ENCODE measurements at regions not wholly inside any gene's neighbourhood (a gene's known extent, or its start where the extent isn't known, plus 50 kb on each side); places are given as distances from the start of the nearest gene placed in this dataset.
"Not testable (repeated sequence)": the region's sequence is repeated elsewhere in the genome, so short reads cannot be mapped to it uniquely, and the experiment has no call there.

DNA sequence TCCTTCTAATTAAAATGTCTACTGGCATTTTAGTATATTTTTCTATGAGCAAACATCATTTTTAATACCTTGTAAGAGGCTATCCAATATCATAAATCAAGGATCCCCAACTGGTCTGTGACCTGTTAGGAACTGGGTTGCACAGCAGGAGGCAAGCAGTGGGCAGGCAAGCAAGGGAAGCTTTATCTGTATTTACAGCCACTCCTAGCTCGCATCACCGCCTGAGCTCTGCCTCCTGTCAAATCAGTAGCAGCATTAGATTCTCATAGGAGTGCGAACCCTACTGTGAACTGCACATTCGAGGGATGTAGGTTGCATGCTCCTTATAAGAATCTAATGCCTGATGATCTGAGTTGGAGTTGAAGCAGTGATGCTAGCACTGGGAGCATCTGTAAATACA, 70.2 kb upstream of the CREB3L1 start:
- H3K27me3 Mint-ChIP-seq (ENCODE audit: insufficient read depth) = peaks cover 18% of the 10 kb centered on the region
- H3K4me3 Mint-ChIP-seq = no peak overlapping the region
- H3K9me3 Mint-ChIP-seq = no peaks in the 10 kb centered on the region
- DNase-seq = no peak
- TF ChIP-seq, protein P1, sequence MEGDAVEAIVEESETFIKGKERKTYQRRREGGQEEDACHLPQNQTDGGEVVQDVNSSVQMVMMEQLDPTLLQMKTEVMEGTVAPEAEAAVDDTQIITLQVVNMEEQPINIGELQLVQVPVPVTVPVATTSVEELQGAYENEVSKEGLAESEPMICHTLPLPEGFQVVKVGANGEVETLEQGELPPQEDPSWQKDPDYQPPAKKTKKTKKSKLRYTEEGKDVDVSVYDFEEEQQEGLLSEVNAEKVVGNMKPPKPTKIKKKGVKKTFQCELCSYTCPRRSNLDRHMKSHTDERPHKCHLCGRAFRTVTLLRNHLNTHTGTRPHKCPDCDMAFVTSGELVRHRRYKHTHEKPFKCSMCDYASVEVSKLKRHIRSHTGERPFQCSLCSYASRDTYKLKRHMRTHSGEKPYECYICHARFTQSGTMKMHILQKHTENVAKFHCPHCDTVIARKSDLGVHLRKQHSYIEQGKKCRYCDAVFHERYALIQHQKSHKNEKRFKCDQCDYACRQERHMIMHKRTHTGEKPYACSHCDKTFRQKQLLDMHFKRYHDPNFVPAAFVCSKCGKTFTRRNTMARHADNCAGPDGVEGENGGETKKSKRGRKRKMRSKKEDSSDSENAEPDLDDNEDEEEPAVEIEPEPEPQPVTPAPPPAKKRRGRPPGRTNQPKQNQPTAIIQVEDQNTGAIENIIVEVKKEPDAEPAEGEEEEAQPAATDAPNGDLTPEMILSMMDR (IDR thresholded peaks at IDR 0.05) = no peak
- H3K27ac Mint-ChIP-seq = no peak overlapping the region
- no peaks in the 10 kb centered on the region for H3K36me3 Mint-ChIP-seq (ENCODE audit: low read depth)
- H3K4me1 Mint-ChIP-seq (ENCODE audit: low read depth) = peaks cover 14% of the 10 kb centered on the region

GRCh38 chr11:46204415-46204814, 73.0 kb upstream of the CREB3L1 start:
- H3K27me3 Mint-ChIP-seq (ENCODE audit: insufficient read depth) = peaks cover 27% of the 10 kb centered on the region
- not testable (repeated sequence) for H3K36me3 Mint-ChIP-seq (ENCODE audit: low read depth); H3K27ac Mint-ChIP-seq; DNase-seq; H3K4me1 Mint-ChIP-seq (ENCODE audit: low read depth); H3K4me3 Mint-ChIP-seq; H3K9me3 Mint-ChIP-seq

GRCh38 chr11:46203746-46204145, 73.7 kb upstream of the CREB3L1 start:
- no peak overlapping the region for H3K27ac Mint-ChIP-seq
- H3K4me3 Mint-ChIP-seq = no peak overlapping the region
- DNase-seq = no peak
- no peaks in the 10 kb centered on the region for H3K9me3 Mint-ChIP-seq
- TF ChIP-seq, protein P1 (IDR thresholded peaks at IDR 0.05) = no peak
- H3K27me3 Mint-ChIP-seq (ENCODE audit: insufficient read depth) = peaks cover 30% of the 10 kb centered on the region
- H3K36me3 Mint-ChIP-seq (ENCODE audit: low read depth) = no peaks in the 10 kb centered on the region
- no peaks in the 10 kb centered on the region for H3K4me1 Mint-ChIP-seq (ENCODE audit: low read depth)

- H3K27me3 Mint-ChIP-seq (ENCODE audit: insufficient read depth) = peaks cover 32% of the 10 kb centered on the region
- no peak for DNase-seq
- TF ChIP-seq, protein P1 (IDR thresholded peaks at IDR 0.05) = no peak
- H3K9me3 Mint-ChIP-seq = no peaks in the 10 kb centered on the region
- no peaks in the 10 kb centered on the region for H3K36me3 Mint-ChIP-seq (ENCODE audit: low read depth)
- H3K27ac Mint-ChIP-seq = no peak overlapping the region
- H3K4me1 Mint-ChIP-seq (ENCODE audit: low read depth) = no peaks in the 10 kb centered on the region
- no peak overlapping the region for H3K4me3 Mint-ChIP-seq
Observed at GRCh38 chr11:46202696-46203391, 74.6 kb upstream of the CREB3L1 start.

- Mint-ChIP-seq H3K4me1 (ENCODE audit: low read depth) (no peaks in the 10 kb centered on the region), H3K36me3 (ENCODE audit: low read depth) (no peaks in the 10 kb centered on the region), H3K4me3 (no peak overlapping the region), H3K27me3 (ENCODE audit: insufficient read depth) (peaks cover 31% of the 10 kb centered on the region), H3K27ac (no peak overlapping the region), H3K9me3 (no peaks in the 10 kb centered on the region)
- DNase-seq = no peak
- TF ChIP-seq, protein P1 (IDR thresholded peaks at IDR 0.05) = no peak
Observed at GRCh38 chr11:46202149-46202548, 75.3 kb upstream of the CREB3L1 start.

DNA sequence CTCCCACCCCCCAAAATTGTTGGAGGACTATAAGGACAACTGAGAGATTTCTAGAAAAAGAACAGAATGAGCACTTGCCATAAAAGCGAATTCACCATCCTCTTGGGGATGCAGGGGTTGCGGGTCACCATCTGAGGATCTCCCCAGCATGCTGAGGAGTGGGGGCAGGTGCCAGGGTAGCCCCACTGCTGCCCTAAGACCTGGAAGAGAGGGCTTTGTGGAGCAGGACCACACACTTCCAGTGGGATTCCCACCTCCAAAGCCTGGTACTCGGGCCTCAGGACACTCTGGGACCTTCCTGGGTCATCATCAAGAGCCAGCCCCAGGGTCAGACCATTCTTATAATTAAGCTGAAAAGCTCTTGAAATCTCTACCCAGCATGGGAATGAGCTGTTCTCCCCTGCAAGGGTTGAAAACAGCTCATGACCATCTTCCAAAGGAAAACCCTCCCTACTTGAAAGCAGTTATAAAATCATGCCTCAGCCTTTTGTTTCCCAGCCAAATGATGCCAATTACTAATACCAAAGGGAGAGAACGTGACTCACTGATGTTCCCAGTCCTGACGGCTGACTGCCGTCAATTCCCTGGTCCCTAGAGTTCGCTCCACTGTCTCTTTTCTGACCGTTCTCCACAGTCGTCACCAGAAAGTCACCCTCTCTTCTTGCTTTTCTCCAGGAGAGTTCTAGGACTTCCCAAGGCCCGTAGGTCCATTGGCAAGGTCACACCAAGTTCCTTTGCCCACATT, 76.8 kb upstream of the CREB3L1 start:
- Mint-ChIP-seq H3K9me3 (no peaks in the 10 kb centered on the region), H3K36me3 (ENCODE audit: low read depth) (no peaks in the 10 kb centered on the region), H3K27me3 (ENCODE audit: insufficient read depth) (peaks cover 39% of the 10 kb centered on the region), H3K27ac (no peak overlapping the region), H3K4me1 (ENCODE audit: low read depth) (no peaks in the 10 kb centered on the region), H3K4me3 (no peak overlapping the region)
- TF ChIP-seq, protein P1 (IDR thresholded peaks at IDR 0.05) = no peak
- DNase-seq = peak; percentile 32

Data from HFFc6 (cell line).